Gastroesophageal sphincter (tissue), 3 donors: ENCODE measurements at regions not wholly inside any gene's neighbourhood (a gene's known extent, or its start where the extent isn't known, plus 50 kb on each side); places are given as distances from the start of the nearest gene placed in this dataset.

Source experiments
- CTCF ChIP-seq, 4 experiments: fragments of 200-600 bp in 2 of 4; fragments of 450-650 bp in 2 of 4; sonication (generic) in 1 of 4; IDR thresholded peaks; one replicate each; pipeline ENCODE4 v1.5.1; 2017 to 2019; ENCODE audit warnings: antibody characterized with exemption in 4 of 4, mild to moderate bottlenecking in 2 of 4, moderate library complexity in 2 of 4
- POLR2A ChIP-seq, 2 donors: fragments of 450-650 bp; IDR thresholded peaks; one replicate each; pipeline ENCODE4 v1.6.1; 2017; ENCODE audit warnings: antibody characterized with exemption in 2 of 2, mild to moderate bottlenecking in 2 of 2, moderate library complexity in 1 of 2
- POLR2AphosphoS5 ChIP-seq: sonication (generic); formaldehyde crosslinking; IDR thresholded peaks from one replicate; pipeline ENCODE4 v1.6.1; 2017; ENCODE audit warnings: antibody characterized with exemption

- TF ChIP-seq CTCF (IDR thresholded peaks at IDR 0.05): no peak
- TF ChIP-seq POLR2AphosphoS5: no peak
- TF ChIP-seq POLR2A (IDR thresholded peaks at IDR 0.05): no peak
Measured at GRCh38 chr11:92423115-92424034, 198.8 kb downstream of the FAT3 start.
